Mesothelial cell of epicardium (in vitro differentiated cells): ENCODE measurements at regions not wholly inside any gene's neighbourhood (a gene's known extent, or its start where the extent isn't known, plus 50 kb on each side); places are given as distances from the start of the nearest gene placed in this dataset.

ENCODE experiments used
- DNase-seq, 2 experiments: peaks; one replicate each; pipeline ENCODE4 v3.0.0; 2021; ENCODE audit warnings: low spot score in 2 of 2; ENCODE audit not compliant: unreplicated experiment in 2 of 2
- H3K27ac Mint-ChIP-seq: 2 replicates; pipeline ENCODE4 v1.8.0; 2021; ENCODE audit warnings: mixed read lengths
- H3K27me3 Mint-ChIP-seq: 2 replicates; pipeline ENCODE4 v1.8.0; 2021; ENCODE audit warnings: low read depth, mixed read lengths
- H3K36me3 Mint-ChIP-seq: 2 replicates; pipeline ENCODE4 v1.8.0; 2021; ENCODE audit warnings: mixed read lengths
- H3K4me1 Mint-ChIP-seq: 2 replicates; pipeline ENCODE4 v1.8.0; 2021; ENCODE audit warnings: mixed read lengths
- H3K4me3 Mint-ChIP-seq: 2 replicates; pipeline ENCODE4 v1.8.0; 2021; ENCODE audit warnings: mild to moderate bottlenecking, moderate library complexity, mixed read lengths
- H3K9me3 Mint-ChIP-seq: 2 replicates; pipeline ENCODE4 v1.8.0; 2021; ENCODE audit warnings: mixed read lengths
- CTCF ChIP-seq: fragments of 200-600 bp; sonication (generic); IDR thresholded peaks from one replicate; pipeline ENCODE4 v1.5.0; 2021; ENCODE audit warnings: antibody characterized with exemption; ENCODE audit not compliant: unreplicated experiment

- Mint-ChIP-seq H3K27ac (peak overlapping the region; percentile 96), H3K4me3 (no peak overlapping the region), H3K9me3 (peaks cover 18% of the 10 kb centered on the region), H3K4me1 (peaks cover 47% of the 10 kb centered on the region), H3K36me3 (peaks cover 12% of the 10 kb centered on the region), H3K27me3 (no peaks in the 10 kb centered on the region)
- no peak for DNase-seq
- TF ChIP-seq CTCF, result no peak
Measured at GRCh38 chr5:56359809-56360685, 126.9 kb upstream of the ANKRD55 start.

- Mint-ChIP-seq H3K27ac (peak overlapping the region; percentile 96), H3K27me3 (no peaks in the 10 kb centered on the region), H3K4me1 (peaks cover 47% of the 10 kb centered on the region), H3K36me3 (peaks cover 12% of the 10 kb centered on the region), H3K9me3 (peaks cover 15% of the 10 kb centered on the region), H3K4me3 (peak overlapping the region; percentile 10)
- DNase-seq, result no peak
- no peak for TF ChIP-seq CTCF
Measured at GRCh38 chr5:56358703-56359681, 125.9 kb upstream of the ANKRD55 start.

GRCh38 chr5:56358046-56358445 is 124.9 kb upstream of the ANKRD55 start:
- Mint-ChIP-seq H3K4me3 (no peak overlapping the region), H3K27ac (peak overlapping the region; percentile 96), H3K4me1 (peaks cover 50% of the 10 kb centered on the region), H3K36me3 (peaks cover 12% of the 10 kb centered on the region), H3K27me3 (no peaks in the 10 kb centered on the region), H3K9me3 (peaks cover 13% of the 10 kb centered on the region)
- DNase-seq, result no peak
- no peak for TF ChIP-seq CTCF

- Mint-ChIP-seq H3K4me3 (no peak overlapping the region), H3K9me3 (peaks cover 8% of the 10 kb centered on the region), H3K4me1 (peaks cover 56% of the 10 kb centered on the region), H3K27me3 (no peaks in the 10 kb centered on the region), H3K36me3 (peaks cover 8% of the 10 kb centered on the region), H3K27ac (peak overlapping the region; percentile 96)
- TF ChIP-seq CTCF, result no peak
- no peak for DNase-seq
Measured at GRCh38 chr5:56357426-56357825, 124.3 kb upstream of the ANKRD55 start.

GRCh38 chr5:56356836-56357160 is 123.7 kb upstream of the ANKRD55 start:
- TF ChIP-seq CTCF, result no peak
- H3K27me3 Mint-ChIP-seq, result no peaks in the 10 kb centered on the region
- H3K9me3 Mint-ChIP-seq, result peaks cover 8% of the 10 kb centered on the region
- peaks cover 62% of the 10 kb centered on the region for H3K4me1 Mint-ChIP-seq
- H3K4me3 Mint-ChIP-seq, result no peak overlapping the region
- no peak for DNase-seq
- H3K27ac Mint-ChIP-seq, result peak overlapping the region; percentile 96
- peaks cover 8% of the 10 kb centered on the region for H3K36me3 Mint-ChIP-seq
